HepG2 (cell line): ENCODE measurements at regions not wholly inside any gene's neighbourhood (a gene's known extent, or its start where the extent isn't known, plus 50 kb on each side); places are given as distances from the start of the nearest gene placed in this dataset.
A peak's percentile ranks its signal among the peaks of the same experiment; 100 is the strongest.

Source experiments
- ATAC-seq: fragments of 200-7000 bp; cut with Tn5 transposase; 3 replicates; pipeline ENCODE4 v1.9.1; 2020; ENCODE audit warnings: mild to moderate bottlenecking, moderate library complexity
- BruUV-seq: library from RNA; stranded (reverse); fragments of 400-500 nt; replicated peaks from 2 replicates; lab custom pipeline; 2021; lab: Mats Ljungman, UMichigan
- CTCF ChIA-PET: fragments of 300-600 bp; formaldehyde crosslinking; extraction: SDS; loops from one replicate; lab custom pipeline; 2021; ENCODE audit warnings: low total read pairs, inconsistent platforms, low intra/inter-chr PET ratio; lab: Yijun Ruan, JAX
- POLR2A ChIA-PET: fragments of 350-600 bp; sonication (Branson Sonifier 250); formaldehyde crosslinking; loops from one replicate; lab custom pipeline; 2020; ENCODE audit warnings: antibody characterized with exemption, inconsistent platforms; lab: Yijun Ruan, JAX
- DNase-seq: peaks from one replicate; pipeline ENCODE4 v3.0.0-alpha.2; 2015; ENCODE audit warnings: low spot score
- FAIRE-seq: peaks from 3 replicates; lab custom pipeline; 2011; peaks lifted over from hg19 to GRCh38; lab: Jason Lieb, UNC
- H2AFZ ChIP-seq: one replicate; pipeline ENCODE4 v1.6.1; 2011; ENCODE audit warnings: low read length, inconsistent platforms
- H3K27ac ChIP-seq: fragments of 300-600 bp; 3 replicates; pipeline ENCODE4 v1.8.0; 2011; ENCODE audit warnings: mixed run types, mild to moderate bottlenecking, mixed read lengths, low read length, inconsistent platforms; ENCODE audit not compliant: insufficient read depth; ENCODE audit errors: extremely low read length
- H3K27me3 ChIP-seq, 2 experiments: fragments of 200-600 bp in 1 of 2; 2 replicates in 1 of 2; 3 replicates in 1 of 2; pipeline versions ENCODE4 v1.6.0 to v1.8.0; 2011; ENCODE audit warnings: low read length in 2 of 2, mild to moderate bottlenecking in 2 of 2, moderate library complexity in 2 of 2, inconsistent platforms in 1 of 2; ENCODE audit not compliant: insufficient read depth in 2 of 2, control insufficient read depth in 1 of 2
- H3K36me3 ChIP-seq, 2 experiments: fragments of 200-600 bp in 1 of 2; replicated peaks in 1 of 2; 2 replicates in 1 of 2; 3 replicates in 1 of 2; pipeline versions ENCODE4 v1.5.1 to v1.8.0; 2011; ENCODE audit warnings: low read length in 2 of 2, inconsistent platforms in 1 of 2; ENCODE audit not compliant: insufficient read depth in 2 of 2, control insufficient read depth in 1 of 2
- H3K4me1 ChIP-seq: 2 replicates; pipeline ENCODE4 v1.5.1; 2012; ENCODE audit warnings: low read length, inconsistent platforms; ENCODE audit not compliant: insufficient read depth
- H3K4me2 ChIP-seq: 2 replicates; pipeline ENCODE4 v1.6.0; 2011; ENCODE audit warnings: low read depth, low read length, inconsistent platforms
- H3K4me3 ChIP-seq, 3 experiments: fragments of 200-600 bp in 1 of 3; sonication (generic), shearing (Covaris generic) in 1 of 3; replicated peaks in 1 of 3; 2 replicates each; pipeline ENCODE4 v1.5.1; 2011 to 2016; ENCODE audit warnings: low read length in 3 of 3, inconsistent platforms in 2 of 3, low read depth in 2 of 3, mild to moderate bottlenecking in 2 of 3, control low read depth in 1 of 3, mixed read lengths in 1 of 3; ENCODE audit not compliant: insufficient read depth in 1 of 3
- H3K79me2 ChIP-seq: one replicate; pipeline ENCODE4 v1.6.1; 2011; ENCODE audit warnings: low read length, inconsistent platforms; ENCODE audit not compliant: insufficient read depth
- H3K9ac ChIP-seq: 2 replicates; pipeline ENCODE4 v1.6.0; 2011; ENCODE audit warnings: mild to moderate bottlenecking, low read depth, low read length, inconsistent platforms; ENCODE audit not compliant: insufficient read depth
- H3K9me3 ChIP-seq: 2 replicates; pipeline ENCODE4 v1.5.1; 2012; ENCODE audit warnings: mild to moderate bottlenecking, low read length
- H4K20me1 ChIP-seq: 2 replicates; pipeline ENCODE4 v1.6.0; 2011; ENCODE audit warnings: inconsistent platforms, mild to moderate bottlenecking, low read length, moderate library complexity; ENCODE audit not compliant: insufficient read depth
- ADNP ChIP-seq: sonication (generic); formaldehyde crosslinking; IDR thresholded peaks from 2 replicates; pipeline ENCODE4 v1.4.0; 2020; ENCODE audit warnings: missing genetic modification reagents
- ATF7 ChIP-seq, 2 experiments: fragments of 450-650 bp in 1 of 2; sonication (generic) in 1 of 2; formaldehyde crosslinking in 1 of 2; IDR thresholded peaks; 2 replicates each; pipeline versions ENCODE4 v1.4.0 to v1.6.1; 2016 to 2020; ENCODE audit warnings: antibody characterized with exemption in 1 of 2, mild to moderate bottlenecking in 1 of 2, missing genetic modification reagents in 1 of 2
- GLMP ChIP-seq: sonication (generic); formaldehyde crosslinking; IDR thresholded peaks from 2 replicates; pipeline ENCODE4 v1.9.0; 2021; ENCODE audit warnings: missing genetic modification reagents, mild to moderate bottlenecking, borderline replicate concordance
- HINFP ChIP-seq: sonication (generic); formaldehyde crosslinking; IDR thresholded peaks from 2 replicates; pipeline ENCODE4 v1.4.0; 2020; ENCODE audit warnings: low read depth, mild to moderate bottlenecking, missing genetic modification reagents
- LCORL ChIP-seq, 2 experiments: fragments of 450-650 bp in 1 of 2; sonication (generic) in 1 of 2; formaldehyde crosslinking in 1 of 2; IDR thresholded peaks; 2 replicates each; pipeline versions ENCODE4 v1.5.0 to v1.6.1; 2017 to 2020; ENCODE audit warnings: antibody characterized with exemption in 1 of 2, missing genetic modification reagents in 1 of 2
- MAF1 ChIP-seq: sonication (generic); formaldehyde crosslinking; IDR thresholded peaks from 2 replicates; pipeline ENCODE4 v1.5.0; 2020; ENCODE audit warnings: missing genetic modification reagents, borderline replicate concordance
- TBX3 ChIP-seq: fragments of 450-650 bp; IDR thresholded peaks from 2 replicates; pipeline ENCODE4 v1.6.1; 2017; ENCODE audit warnings: antibody characterized with exemption, mild to moderate bottlenecking, inconsistent platforms, borderline replicate concordance
- TRIM22 ChIP-seq: fragments of 450-650 bp; IDR thresholded peaks from 2 replicates; pipeline ENCODE4 v1.6.1; 2017
- U2AF1 ChIP-seq: fragments of 200-400 bp; formaldehyde crosslinking; optimal IDR thresholded peaks from 2 replicates; pipeline ENCODE3; 2017; ENCODE audit warnings: mild to moderate bottlenecking, low read depth, low read length
- ZBTB40 ChIP-seq, 2 experiments: fragments of 450-650 bp in 1 of 2; sonication (generic) in 1 of 2; formaldehyde crosslinking in 1 of 2; IDR thresholded peaks; 2 replicates each; pipeline versions ENCODE4 v1.6.1 to v1.8.0; 2016 to 2022; ENCODE audit warnings: antibody characterized with exemption in 1 of 2, mild to moderate bottlenecking in 1 of 2, missing genetic modification reagents in 1 of 2
- WGBS: methylation state at CpG from one replicate; pipeline ENCODE4 v1.1.6; 2017; ENCODE audit warnings: low lambda C conversion rate; 5-methylcytosine and 5-hydroxymethylcytosine counted together
- in situ Hi-C: cut with HindIII; loops from 2 replicates; pipeline ENCODE4 v1.10.0; 2017; ENCODE audit warnings: low pct_unique_long_range_greater_than_20kb; ENCODE audit not compliant: extremely low pct_ligation_motif_present
- intact Hi-C: fragments of 100-400 bp; cut with micrococcal nuclease; formaldehyde crosslinking; loops from one replicate; pipeline ENCODE4 v1.10.0; 2022; ENCODE audit not compliant: unreplicated experiment

- FAIRE-seq (no peak), ATAC-seq (no peak), DNase-seq (no peak)
- H3K27me3 ChIP-seq, result peaks cover 0 to 12% of the 10 kb centered on the region in 2 experiments; a peak in 3 of 5 replicates
- H2AFZ ChIP-seq, result no peak overlapping the region
- ChIA-PET CTCF (no interaction called here), POLR2A (no interaction called here)
- H3K9me3 ChIP-seq, result no peaks in the 10 kb centered on the region
- in situ Hi-C loops (no loop called here), intact Hi-C loops (no loop called here)
- no peak overlapping the region for H3K9ac ChIP-seq
- no TSS peak for BruUV-seq
- no peaks in the 10 kb centered on the region for H3K79me2 ChIP-seq
- H3K4me2 ChIP-seq, result no peak overlapping the region
- no peaks in the 10 kb centered on the region for H3K4me1 ChIP-seq
- H3K27ac ChIP-seq, result no peak overlapping the region
- WGBS, result 67% methylated on average over 3 of the region's 3 CpGs
- no peak overlapping the region for H3K4me3 ChIP-seq
- H4K20me1 ChIP-seq, result no peaks in the 10 kb centered on the region
- H3K36me3 ChIP-seq, result no peaks in the 10 kb centered on the region
- TF ChIP-seq ATF7 (IDR thresholded peaks at IDR 0.05), result peak; percentile 83
- TF ChIP-seq ATF7 (CRISPR knock-in tag; IDR thresholded peaks at IDR 0.05), result no peak
- 0 out of 2 replicates have a peak, but pooled peaks have one; percentile 84 for TF ChIP-seq TRIM22
- TF ChIP-seq U2AF1, result no peak
- 0 out of 2 replicates have a peak, but pooled peaks have one; percentile 43 for TF ChIP-seq TBX3
- TF ChIP-seq ADNP, result no peak
- TF ChIP-seq MAF1, result no peak
- TF ChIP-seq ZBTB40 (IDR thresholded peaks at IDR 0.05), result 0 out of 2 replicates have a peak, but pooled peaks have one; percentile 2
- no peak for TF ChIP-seq ZBTB40 (CRISPR knock-in tag; IDR thresholded peaks at IDR 0.05)
- no peak for TF ChIP-seq HINFP (CRISPR knock-in tag)
- peak; percentile 65; the same call in 1 of the 2 replicates for TF ChIP-seq LCORL (IDR thresholded peaks at IDR 0.05)
- TF ChIP-seq LCORL (CRISPR knock-in tag; IDR thresholded peaks at IDR 0.05), result no peak
- TF ChIP-seq GLMP (CRISPR knock-in tag), result no peak
These were observed 83.8 kb downstream of the AXIN2 start for GRCh38 chr17:65477600-65477999.
